PC-9 (cell line): ENCODE measurements at regions not wholly inside any gene's neighbourhood (a gene's known extent, or its start where the extent isn't known, plus 50 kb on each side); places are given as distances from the start of the nearest gene placed in this dataset.

Source experiments
- BruUV-seq: library from RNA; stranded (reverse); fragments of 400-500 nt; replicated peaks from 2 replicates; lab custom pipeline; 2021; lab: Mats Ljungman, UMichigan
- CTCF ChIA-PET: fragments of 300-600 bp; sonication (Branson Sonifier 250); formaldehyde crosslinking; loops from one replicate; lab custom pipeline; 2022; ENCODE audit warnings: antibody characterized with exemption; lab: Charles Lee
- POLR2A ChIA-PET: fragments of 300-600 bp; sonication (Branson Sonifier 250); formaldehyde crosslinking; loops from one replicate; lab custom pipeline; 2022; ENCODE audit warnings: antibody characterized with exemption; ENCODE audit not compliant: unreplicated experiment; lab: Charles Lee
- DNase-seq, 2 experiments: peaks; one replicate each; pipeline versions ENCODE4 v3.0.0 to v3.0.0-alpha.2; 2015 to 2022; ENCODE audit warnings: mixed read lengths in 1 of 2
- H2AFZ ChIP-seq: fragments of 200-600 bp; sonication (generic); 2 replicates; pipeline ENCODE4 v1.8.1; 2017; ENCODE audit warnings: antibody characterized with exemption
- H3F3A ChIP-seq: fragments of 200-600 bp; sonication (generic); 2 replicates; pipeline ENCODE4 v1.8.1; 2017; ENCODE audit warnings: antibody characterized with exemption, mild to moderate bottlenecking, low read depth; ENCODE audit not compliant: insufficient read depth
- H3K27ac ChIP-seq: fragments of 200-600 bp; sonication (generic); 2 replicates; pipeline ENCODE4 v1.6.1; 2016; ENCODE audit warnings: mixed run types
- H3K27me3 ChIP-seq: fragments of 200-600 bp; sonication (generic); 2 replicates; pipeline ENCODE4 v1.6.1; 2016; ENCODE audit warnings: low read depth, mixed run types; ENCODE audit not compliant: insufficient read depth
- H3K36me3 ChIP-seq: fragments of 200-600 bp; sonication (generic); 2 replicates; pipeline ENCODE4 v1.6.1; 2016; ENCODE audit warnings: low read depth, mixed run types
- H3K4me1 ChIP-seq: fragments of 200-600 bp; sonication (generic); replicated peaks from 2 replicates; pipeline ENCODE4 v1.6.1; 2016; ENCODE audit warnings: mixed run types; ENCODE audit not compliant: insufficient read depth
- H3K4me2 ChIP-seq: fragments of 200-600 bp; sonication (generic); 2 replicates; pipeline ENCODE4 v1.6.1; 2017; ENCODE audit warnings: mixed run types
- H3K4me3 ChIP-seq: fragments of 200-600 bp; sonication (generic); 2 replicates; pipeline ENCODE4 v1.6.1; 2016; ENCODE audit warnings: mixed run types
- H3K79me2 ChIP-seq: fragments of 200-600 bp; sonication (generic); 2 replicates; pipeline ENCODE4 v1.6.1; 2017; ENCODE audit warnings: low read depth, mixed run types
- H3K9me2 ChIP-seq: fragments of 200-600 bp; sonication (generic); 2 replicates; pipeline ENCODE4 v1.8.1; 2017; ENCODE audit warnings: mild to moderate bottlenecking; ENCODE audit not compliant: insufficient read depth
- H3K9me3 ChIP-seq: fragments of 200-600 bp; sonication (generic); 2 replicates; pipeline ENCODE4 v1.8.1; 2016; ENCODE audit warnings: low read depth; ENCODE audit not compliant: insufficient read depth
- H4K20me1 ChIP-seq: fragments of 200-600 bp; sonication (generic); 2 replicates; pipeline ENCODE4 v1.8.1; 2017; ENCODE audit not compliant: insufficient read depth
- EZH2 ChIP-seq: fragments of 200-600 bp; sonication (generic); IDR thresholded peaks from 2 replicates; pipeline ENCODE4 v1.8.0; 2017; ENCODE audit warnings: antibody characterized with exemption, low read depth
- intact Hi-C: fragments of 100-400 bp; cut with micrococcal nuclease; formaldehyde crosslinking; loops from one replicate; pipeline ENCODE4 v1.10.0; 2022; ENCODE audit not compliant: unreplicated experiment
- TF ChIP-seq, protein P1 (sequence below): fragments of 200-600 bp; sonication (generic); conservative IDR thresholded peaks from 2 replicates; pipeline ENCODE4 v1.6.1; 2017; ENCODE audit warnings: mixed run types, antibody characterized with exemption, mild to moderate bottlenecking, moderate library complexity

DNA sequence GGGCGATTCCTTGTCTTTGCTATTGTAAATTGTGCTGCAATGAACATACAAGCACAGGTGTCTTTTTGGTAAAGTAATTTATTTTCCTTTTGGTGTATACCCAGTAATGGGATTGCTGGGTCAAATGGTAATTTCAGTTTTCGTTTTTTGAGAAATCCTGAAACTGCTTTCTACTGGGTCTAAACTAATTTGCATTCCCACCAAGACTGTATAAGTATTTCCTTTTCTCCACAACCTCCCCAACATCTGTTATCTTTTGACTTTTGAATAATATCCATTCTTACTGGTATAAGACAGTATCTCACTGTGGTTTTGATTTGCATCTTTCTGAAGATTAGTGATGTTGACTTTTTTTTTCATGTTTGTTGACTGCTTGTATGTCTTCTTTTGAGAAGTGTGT, 2506.0 kb downstream of the PCDH7 start:
- POLR2A ChIA-PET, result no interaction called here
- Histone ChIP-seq H3K9me2 (no peaks in the 10 kb centered on the region), H3K9me3 (no peaks in the 10 kb centered on the region), H3K4me1 (no peaks in the 10 kb centered on the region), H3K4me2 (no peak overlapping the region), H3F3A (no peaks in the 10 kb centered on the region), H3K79me2 (no peaks in the 10 kb centered on the region), H3K36me3 (no peaks in the 10 kb centered on the region), H3K27me3 (no peaks in the 10 kb centered on the region), H2AFZ (no peak overlapping the region), H4K20me1 (no peaks in the 10 kb centered on the region), H3K27ac (no peak overlapping the region), H3K4me3 (no peak overlapping the region)
- intact Hi-C loops, result no loop called here
- CTCF ChIA-PET, result no interaction called here
- no peak for DNase-seq
- no peak for TF ChIP-seq EZH2
- TF ChIP-seq, protein P1, sequence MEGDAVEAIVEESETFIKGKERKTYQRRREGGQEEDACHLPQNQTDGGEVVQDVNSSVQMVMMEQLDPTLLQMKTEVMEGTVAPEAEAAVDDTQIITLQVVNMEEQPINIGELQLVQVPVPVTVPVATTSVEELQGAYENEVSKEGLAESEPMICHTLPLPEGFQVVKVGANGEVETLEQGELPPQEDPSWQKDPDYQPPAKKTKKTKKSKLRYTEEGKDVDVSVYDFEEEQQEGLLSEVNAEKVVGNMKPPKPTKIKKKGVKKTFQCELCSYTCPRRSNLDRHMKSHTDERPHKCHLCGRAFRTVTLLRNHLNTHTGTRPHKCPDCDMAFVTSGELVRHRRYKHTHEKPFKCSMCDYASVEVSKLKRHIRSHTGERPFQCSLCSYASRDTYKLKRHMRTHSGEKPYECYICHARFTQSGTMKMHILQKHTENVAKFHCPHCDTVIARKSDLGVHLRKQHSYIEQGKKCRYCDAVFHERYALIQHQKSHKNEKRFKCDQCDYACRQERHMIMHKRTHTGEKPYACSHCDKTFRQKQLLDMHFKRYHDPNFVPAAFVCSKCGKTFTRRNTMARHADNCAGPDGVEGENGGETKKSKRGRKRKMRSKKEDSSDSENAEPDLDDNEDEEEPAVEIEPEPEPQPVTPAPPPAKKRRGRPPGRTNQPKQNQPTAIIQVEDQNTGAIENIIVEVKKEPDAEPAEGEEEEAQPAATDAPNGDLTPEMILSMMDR, result no peak
- BruUV-seq, result no TSS peak

DNA sequence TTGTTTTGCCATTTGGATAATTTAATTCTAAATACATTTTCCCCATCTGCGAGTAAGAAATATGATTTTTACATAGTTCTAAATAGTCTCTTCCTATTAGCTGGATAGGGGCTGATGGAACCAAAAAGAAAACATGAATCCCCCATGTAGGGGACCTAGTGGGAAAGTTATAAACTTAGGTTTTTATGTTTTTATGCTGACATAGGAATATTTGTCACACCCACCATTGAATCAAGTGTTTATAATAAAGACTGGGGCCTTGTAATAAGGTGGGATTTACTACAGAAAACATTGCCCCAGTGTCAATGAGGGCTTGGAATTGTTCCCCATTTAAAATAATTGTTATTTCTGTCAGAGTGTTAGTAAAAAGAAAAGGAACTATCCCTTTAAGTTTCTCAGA, 2506.6 kb downstream of the PCDH7 start:
- Histone ChIP-seq H3K9me3 (no peaks in the 10 kb centered on the region), H3K9me2 (no peaks in the 10 kb centered on the region), H3K79me2 (no peaks in the 10 kb centered on the region), H3K4me3 (no peak overlapping the region), H3F3A (no peaks in the 10 kb centered on the region), H3K4me2 (no peak overlapping the region), H3K36me3 (no peaks in the 10 kb centered on the region), H2AFZ (no peak overlapping the region), H3K27me3 (no peaks in the 10 kb centered on the region), H4K20me1 (no peaks in the 10 kb centered on the region), H3K27ac (no peak overlapping the region), H3K4me1 (no peaks in the 10 kb centered on the region)
- no TSS peak for BruUV-seq
- ChIA-PET POLR2A (no interaction called here), CTCF (no interaction called here)
- intact Hi-C loops, result no loop called here
- no peak for DNase-seq
- TF ChIP-seq EZH2, result no peak
- TF ChIP-seq, protein P1, result no peak

DNA sequence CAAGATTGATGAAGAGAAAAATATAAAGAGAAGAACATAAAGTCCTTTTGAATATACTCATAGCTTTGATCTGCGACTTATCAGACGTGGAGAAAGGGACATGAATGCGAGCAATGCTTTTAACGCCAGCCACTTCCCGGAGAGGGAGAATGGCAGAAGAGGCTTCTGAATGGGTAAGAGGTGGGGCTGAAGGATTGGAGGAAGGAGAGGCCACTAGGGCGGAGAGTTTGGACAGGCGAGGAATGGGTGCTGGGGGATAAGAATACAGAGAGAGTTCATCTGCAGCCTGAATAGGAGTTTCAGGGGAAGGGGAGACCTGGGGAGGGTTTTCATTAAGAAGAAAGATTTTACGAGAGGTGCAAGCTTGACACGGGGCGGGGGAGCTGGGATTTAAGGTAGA, 2534.9 kb downstream of the PCDH7 start:
- no peak overlapping the region for H3K4me2 ChIP-seq
- POLR2A ChIA-PET, result no interaction called here
- no peaks in the 10 kb centered on the region for H3K79me2 ChIP-seq
- TF ChIP-seq EZH2, result no peak
- TF ChIP-seq, protein P1, result no peak
- no peaks in the 10 kb centered on the region for H3F3A ChIP-seq
- H4K20me1 ChIP-seq, result no peaks in the 10 kb centered on the region
- H3K27ac ChIP-seq, result no peak overlapping the region
- CTCF ChIA-PET, result no interaction called here
- no peaks in the 10 kb centered on the region for H3K9me2 ChIP-seq
- no TSS peak for BruUV-seq
- intact Hi-C loops, result no loop called here
- H2AFZ ChIP-seq, result no peak overlapping the region
- H3K9me3 ChIP-seq, result no peaks in the 10 kb centered on the region
- H3K4me3 ChIP-seq, result no peak overlapping the region
- H3K4me1 ChIP-seq, result no peaks in the 10 kb centered on the region
- H3K36me3 ChIP-seq, result no peaks in the 10 kb centered on the region
- no peak for DNase-seq
- no peaks in the 10 kb centered on the region for H3K27me3 ChIP-seq
